ENCODE measurements at regions not wholly inside any gene's neighbourhood (a gene's known extent, or its start where the extent isn't known, plus 50 kb on each side); places are given as distances from the start of the nearest gene placed in this dataset.

GRCh38 chr5:5585751-5586341 is 163.4 kb downstream of the ICE1 start:
- FAIRE-seq (no peak), DNase-seq (ENCODE audit: insufficient read length, low spot score) (no peak)

DNA sequence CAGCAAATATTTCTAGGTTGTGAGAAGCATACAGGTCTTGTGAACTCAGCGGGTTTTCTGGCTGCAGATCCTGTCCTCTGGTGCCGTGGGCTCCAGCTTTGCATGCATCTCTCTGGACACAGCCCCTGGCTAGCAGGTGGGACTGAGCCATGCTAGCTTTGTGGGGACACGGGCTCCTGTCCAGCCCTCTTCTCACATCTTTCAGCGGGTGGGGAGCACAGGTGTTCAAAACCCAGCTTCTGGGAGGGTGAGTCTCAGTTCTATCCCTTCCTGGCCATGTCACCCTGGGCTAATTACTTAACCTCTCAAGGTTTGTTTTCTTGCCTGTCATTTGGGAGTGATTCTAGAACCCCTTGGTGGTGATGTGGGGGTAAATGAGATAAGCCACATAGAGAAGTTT is 162.3 kb downstream of the ICE1 start:
- DNase-seq (ENCODE audit: insufficient read length, low spot score) (no peak), FAIRE-seq (no peak)

- DNase-seq (ENCODE audit: insufficient read length, low spot score) = no peak
- no peak for FAIRE-seq
Measured at GRCh38 chr5:5584236-5584745, 161.8 kb downstream of the ICE1 start.

DNA sequence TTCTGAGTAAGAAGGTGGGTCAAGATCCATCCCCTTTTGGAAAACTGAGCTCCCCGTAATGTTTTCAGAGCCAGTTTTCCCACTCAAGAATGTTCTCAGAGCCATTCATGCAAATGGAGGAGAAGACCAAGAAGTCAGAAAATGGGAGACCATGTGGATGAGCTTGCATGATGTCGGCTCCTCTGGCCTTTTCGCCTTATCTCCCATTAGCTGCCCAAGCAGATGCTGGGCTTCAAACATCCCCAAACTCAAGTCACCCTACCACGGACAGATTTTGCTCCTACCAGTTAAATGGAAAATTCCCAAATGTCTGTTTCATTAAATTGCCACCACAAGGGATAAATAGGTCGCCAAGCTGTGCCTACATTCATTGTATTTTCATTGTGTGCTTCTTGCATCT is 161.4 kb downstream of the ICE1 start:
- no peak for DNase-seq (ENCODE audit: insufficient read length, low spot score)
- no peak for FAIRE-seq

DNA sequence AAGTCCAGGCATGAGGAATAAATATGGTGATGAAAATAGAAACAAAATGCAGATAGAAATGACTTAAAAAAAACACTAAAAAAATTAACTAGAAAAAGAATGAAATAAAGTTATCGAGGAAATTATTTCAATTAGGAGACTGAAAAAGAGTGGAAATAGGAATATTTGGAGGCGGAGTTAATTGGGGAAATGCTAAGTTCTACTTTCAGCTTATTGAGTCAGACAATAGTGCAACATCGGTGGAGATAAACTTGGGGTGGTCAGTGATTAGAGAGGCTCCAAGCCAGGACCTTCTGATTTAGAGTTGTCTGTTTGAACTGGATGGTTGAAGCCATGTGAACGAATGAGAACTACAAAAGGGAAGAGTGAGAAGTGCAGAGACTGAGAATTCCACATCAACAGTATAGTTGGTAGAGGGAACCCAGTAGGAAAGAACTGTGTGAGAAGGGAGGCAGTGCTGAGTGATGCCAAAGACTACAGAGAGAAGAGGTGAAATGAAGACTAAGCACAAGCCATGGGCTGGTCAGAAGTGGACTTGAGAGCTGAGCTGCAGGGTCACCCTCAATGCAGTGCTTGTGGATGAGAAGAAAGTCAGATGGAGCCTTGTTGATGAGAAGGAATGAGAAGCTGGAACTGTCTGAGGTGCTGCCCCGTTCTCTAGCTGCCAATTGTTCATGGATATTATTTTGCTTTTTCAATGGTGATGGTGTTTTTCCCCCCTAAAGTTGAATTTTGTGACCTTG is 160.7 kb downstream of the ICE1 start:
- no peak for FAIRE-seq
- DNase-seq (ENCODE audit: insufficient read length, low spot score) = no peak

- no peak for FAIRE-seq
Measured at GRCh38 chr5:5581080-5581479, 158.6 kb downstream of the ICE1 start.

GRCh38 chr5:5576744-5577143 is 154.3 kb downstream of the ICE1 start:
- FAIRE-seq (no peak), DNase-seq (ENCODE audit: insufficient read length, low spot score) (no peak)

More at GRCh38 chr5:5581080-5581479, 158.6 kb downstream of the ICE1 start:
- no peak for DNase-seq (ENCODE audit: insufficient read length, low spot score)

DNA sequence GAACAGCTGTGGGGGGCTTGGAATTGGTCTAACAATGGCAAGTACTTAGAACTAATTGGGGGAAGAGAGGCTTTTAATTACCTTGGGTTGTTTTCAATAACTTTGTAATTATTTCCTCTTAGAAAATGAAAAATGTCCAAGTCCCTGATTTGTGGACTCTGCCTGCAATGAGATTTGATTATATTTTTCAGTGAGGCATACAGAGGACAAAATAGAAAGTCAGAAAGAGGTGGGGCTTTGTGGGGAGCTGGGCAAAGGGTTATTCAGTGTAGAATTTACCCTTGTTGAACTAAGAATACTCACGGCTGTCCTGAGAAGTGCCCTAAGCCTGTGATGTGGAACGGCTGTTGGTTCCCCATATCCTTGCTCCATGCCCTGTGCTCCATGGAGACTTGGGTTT is 153.0 kb downstream of the ICE1 start:
- DNase-seq (ENCODE audit: insufficient read length, low spot score) (no peak), FAIRE-seq (no peak)

DNA sequence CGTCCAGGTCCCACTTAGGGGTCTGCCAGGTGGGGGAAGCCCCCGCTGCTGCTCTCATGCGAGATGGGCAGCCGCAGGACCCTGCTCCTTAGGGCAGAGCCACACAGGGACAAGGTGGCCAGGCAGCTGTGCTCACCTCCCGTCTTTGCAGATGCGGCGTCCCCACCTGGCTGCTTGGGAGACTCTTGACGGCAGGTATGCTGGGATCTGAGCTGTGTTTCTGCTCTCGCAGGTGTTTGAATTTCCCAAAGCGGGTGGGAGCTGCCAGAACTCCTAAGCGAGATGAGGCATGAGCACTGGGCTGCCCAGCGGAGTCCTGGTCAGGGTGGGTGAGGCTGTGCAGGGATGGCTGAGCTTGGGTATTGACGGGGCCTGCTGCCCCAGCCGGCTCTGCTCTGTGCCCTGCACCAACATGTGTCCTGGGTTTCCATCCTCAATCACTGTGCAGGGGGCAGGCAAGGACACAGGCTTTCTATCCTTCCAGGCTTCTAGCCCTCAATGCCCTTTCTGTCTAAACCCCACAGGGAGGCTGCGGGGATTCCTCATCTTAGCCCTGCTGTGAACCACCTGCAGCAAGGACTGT is 151.4 kb downstream of the ICE1 start:
- DNase-seq (ENCODE audit: insufficient read length, low spot score) (no peak), FAIRE-seq (no peak)

- no peak for DNase-seq (ENCODE audit: insufficient read length, low spot score)
Measured at GRCh38 chr5:5572976-5573797, 150.7 kb downstream of the ICE1 start.

GRCh38 chr5:5572010-5572865 is 149.8 kb downstream of the ICE1 start:
- no peak for DNase-seq (ENCODE audit: insufficient read length, low spot score)
- FAIRE-seq = no peak

More at GRCh38 chr5:5572976-5573797, 150.7 kb downstream of the ICE1 start:
- no peak for FAIRE-seq

DNA sequence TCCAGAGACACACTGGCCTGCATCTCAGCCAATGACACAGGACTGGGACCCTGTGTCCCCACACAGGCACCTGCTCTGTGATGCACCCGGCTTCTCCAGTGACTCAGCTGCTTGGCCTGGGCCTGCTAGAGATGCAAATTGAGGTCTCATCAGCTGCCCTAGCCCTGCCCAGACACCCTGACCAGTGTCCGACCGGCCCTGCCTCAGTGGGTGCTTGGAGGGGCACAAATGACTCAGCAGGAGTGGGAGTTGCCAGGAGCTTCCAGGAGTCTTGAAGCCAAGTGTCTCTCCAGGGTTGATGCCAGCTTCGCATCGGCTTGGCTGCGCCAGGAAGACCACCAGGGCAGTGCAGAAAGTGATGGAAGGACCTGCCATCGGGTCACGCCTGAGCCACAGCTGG is 148.2 kb downstream of the ICE1 start:
- FAIRE-seq (no peak), DNase-seq (ENCODE audit: insufficient read length, low spot score) (no peak)

- FAIRE-seq = no peak
Measured at GRCh38 chr5:5564898-5565297, 142.4 kb downstream of the ICE1 start.

GRCh38 chr5:5560016-5560415 is 137.5 kb downstream of the ICE1 start:
- DNase-seq (ENCODE audit: insufficient read length, low spot score) (no peak), FAIRE-seq (no peak)

More at GRCh38 chr5:5564898-5565297, 142.4 kb downstream of the ICE1 start:
- DNase-seq (ENCODE audit: insufficient read length, low spot score) = no peak

DNA sequence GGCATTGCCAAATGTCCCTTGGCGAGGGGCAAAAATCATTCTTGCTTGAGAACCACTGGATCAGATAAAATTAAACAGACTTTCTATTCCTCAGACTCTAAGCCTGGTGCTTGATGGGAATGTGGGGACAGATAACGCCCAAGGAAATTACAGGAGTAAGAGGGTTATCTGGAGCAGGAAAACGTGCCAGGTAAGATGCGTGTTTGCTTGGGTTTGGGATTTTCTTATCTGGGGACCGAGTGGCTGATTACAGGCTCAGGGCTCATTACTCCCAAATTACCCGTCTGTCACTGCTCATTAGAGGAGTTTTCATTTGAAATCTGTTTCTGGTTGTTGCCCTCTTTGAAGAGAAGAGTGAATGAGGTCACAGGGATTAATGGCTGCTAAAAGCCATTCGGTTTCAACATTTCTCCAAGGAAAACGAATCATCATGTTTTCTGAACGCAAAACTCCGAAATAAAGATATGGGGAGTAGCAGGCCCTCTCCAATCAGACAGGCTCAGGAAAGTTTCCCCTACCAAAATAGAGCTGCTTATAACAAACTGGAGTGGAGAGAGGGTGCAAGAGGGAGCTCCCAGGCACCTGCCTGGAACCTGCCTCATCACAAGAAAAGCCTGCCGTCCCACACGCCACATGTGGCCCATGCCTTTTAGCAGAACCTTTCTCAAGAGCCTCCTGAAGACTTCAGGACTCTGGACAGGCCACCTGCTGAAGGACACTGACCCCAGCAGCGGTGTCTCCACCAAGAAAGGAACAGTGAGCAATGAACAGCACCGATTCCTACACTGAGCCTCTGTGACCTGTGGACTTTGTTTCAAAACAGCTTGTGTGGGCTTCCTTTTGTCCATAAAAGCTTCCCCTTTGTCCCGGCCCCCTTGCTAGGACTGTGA is 136.4 kb downstream of the ICE1 start:
- DNase-seq (ENCODE audit: insufficient read length, low spot score) = no peak
- FAIRE-seq = no peak

DNA sequence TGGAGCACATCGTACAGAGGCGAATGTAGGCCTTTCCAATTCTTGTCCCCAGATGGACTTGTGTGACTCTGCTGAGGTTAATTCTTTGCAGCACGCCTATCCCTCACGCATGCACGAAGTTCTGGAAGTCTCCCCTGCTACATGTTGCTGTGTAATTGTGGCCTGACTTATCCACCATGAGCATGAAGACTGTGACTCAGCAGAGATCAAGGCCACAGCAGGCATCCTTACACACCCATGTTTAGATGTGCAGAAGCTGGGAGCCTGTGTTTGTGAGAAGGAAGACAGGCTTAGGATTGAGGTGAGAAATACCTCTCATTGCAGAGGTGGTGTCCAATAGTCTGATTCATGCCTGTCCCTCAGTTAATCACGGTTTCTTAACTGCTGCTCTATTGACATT is 135.6 kb downstream of the ICE1 start:
- DNase-seq (ENCODE audit: insufficient read length, low spot score) (no peak), FAIRE-seq (no peak)

GRCh38 chr5:5551499-5551898 is 129.0 kb downstream of the ICE1 start:
- FAIRE-seq (no peak), DNase-seq (ENCODE audit: insufficient read length, low spot score) (no peak)

- FAIRE-seq = no peak
Measured at GRCh38 chr5:5546408-5546807, 123.9 kb downstream of the ICE1 start.

DNA sequence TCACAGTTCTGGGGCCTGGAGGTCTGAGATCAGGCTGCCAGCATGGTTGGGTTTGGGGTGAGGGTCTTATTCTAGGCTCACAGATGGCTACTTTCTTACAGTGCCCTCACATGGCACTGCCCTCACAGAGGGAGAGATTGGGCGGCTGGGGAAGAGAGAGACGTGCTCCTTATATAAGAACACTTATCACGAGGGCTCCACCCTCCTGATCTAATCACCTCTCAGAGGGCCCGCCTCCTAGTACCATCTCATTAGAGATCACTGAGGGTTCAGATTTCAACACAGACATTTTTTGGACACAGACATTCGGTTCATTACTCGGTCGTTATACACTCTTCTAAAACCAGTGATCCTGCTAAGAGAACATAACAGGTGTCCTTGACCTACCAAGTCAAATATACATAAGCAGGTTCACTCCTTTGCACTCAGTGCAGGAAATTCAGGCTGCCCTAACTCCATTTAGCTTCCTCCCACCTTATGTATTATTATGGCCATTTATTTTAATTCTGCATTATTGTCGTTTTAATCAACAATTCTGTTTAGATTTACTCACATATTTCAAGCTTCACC is 121.7 kb downstream of the ICE1 start:
- FAIRE-seq (no peak), DNase-seq (ENCODE audit: insufficient read length, low spot score) (no peak)

More at GRCh38 chr5:5546408-5546807, 123.9 kb downstream of the ICE1 start:
- no peak for DNase-seq (ENCODE audit: insufficient read length, low spot score)
